Endothelial cell of umbilical vein (primary cell): ENCODE measurements at regions not wholly inside any gene's neighbourhood (a gene's known extent, or its start where the extent isn't known, plus 50 kb on each side); places are given as distances from the start of the nearest gene placed in this dataset.

Source experiments
- BruUV-seq: library from RNA; stranded (reverse); fragments of 400-500 nt; replicated peaks from 2 replicates; lab custom pipeline; 2021; lab: Mats Ljungman, UMichigan
- CTCF ChIA-PET: fragments of 300-600, 350-600 bp; sonication (Branson Sonifier 250); formaldehyde crosslinking; loops from one replicate; lab custom pipeline; 2021; ENCODE audit warnings: antibody characterized with exemption, inconsistent platforms; lab: Charles Lee
- POLR2A ChIA-PET: fragments of 300-600, 350-600 bp; sonication (Branson Sonifier 250); formaldehyde crosslinking; loops from one replicate; lab custom pipeline; 2021; ENCODE audit warnings: antibody characterized with exemption, inconsistent platforms; lab: Charles Lee
- DNase-seq: peaks from one replicate; pipeline ENCODE4 v3.0.0-alpha.2; 2011; ENCODE audit warnings: low read depth, low spot score
- FAIRE-seq: peaks from 2 replicates; lab custom pipeline; 2011; peaks lifted over from hg19 to GRCh38; lab: Jason Lieb, UNC
- H2AFZ ChIP-seq: 2 replicates; pipeline ENCODE4 v1.6.0; 2012; ENCODE audit warnings: low read depth, low read length, control low read depth, inconsistent platforms
- H3K27ac ChIP-seq: 2 replicates; pipeline ENCODE4 v1.5.1; 2011; ENCODE audit warnings: low read depth, mild to moderate bottlenecking, control low read depth, low read length, moderate library complexity; ENCODE audit not compliant: insufficient read depth
- H3K27me3 ChIP-seq, 2 experiments: 2 replicates each; pipeline versions ENCODE4 v1.6.0 to v1.6.1; 2011; ENCODE audit warnings: low read length in 2 of 2, mixed read lengths in 1 of 2; ENCODE audit not compliant: control insufficient read depth in 2 of 2, insufficient read depth in 2 of 2
- H3K36me3 ChIP-seq, 2 experiments: 2 replicates in 1 of 2; 3 replicates in 1 of 2; pipeline ENCODE4 v1.5.1; 2011; ENCODE audit warnings: low read length in 2 of 2, mild to moderate bottlenecking in 1 of 2, moderate library complexity in 1 of 2; ENCODE audit not compliant: control insufficient read depth in 2 of 2, insufficient read depth in 2 of 2; ENCODE audit errors: extremely low read depth in 1 of 2
- H3K4me1 ChIP-seq: 3 replicates; pipeline ENCODE4 v1.5.1; 2011; ENCODE audit warnings: mild to moderate bottlenecking, low read length; ENCODE audit not compliant: control insufficient read depth, insufficient read depth; ENCODE audit errors: extremely low read depth
- H3K4me2 ChIP-seq: 2 replicates; pipeline ENCODE4 v1.6.1; 2011; ENCODE audit warnings: low read length, control low read depth, mixed read lengths; ENCODE audit not compliant: insufficient read depth
- H3K4me3 ChIP-seq, 3 experiments: fragments of 200-600 bp in 1 of 3; sonication (generic), shearing (Covaris generic) in 1 of 3; replicated peaks in 1 of 3; 2 replicates each; pipeline ENCODE4 v1.5.1; 2011 to 2016; ENCODE audit warnings: control low read depth in 3 of 3, low read length in 3 of 3, mild to moderate bottlenecking in 2 of 3, inconsistent platforms in 1 of 3, low read depth in 1 of 3, moderate library complexity in 1 of 3; ENCODE audit not compliant: insufficient read depth in 1 of 3
- H3K79me2 ChIP-seq: 2 replicates; pipeline ENCODE4 v1.6.0; 2012; ENCODE audit warnings: low read length, inconsistent platforms; ENCODE audit not compliant: control insufficient read depth, insufficient read depth
- H3K9ac ChIP-seq: replicated peaks from 2 replicates; pipeline ENCODE3; 2011; ENCODE audit warnings: low read length, control low read depth; ENCODE audit not compliant: insufficient read depth; ENCODE audit errors: extremely low read depth
- H3K9me1 ChIP-seq: replicated peaks from 3 replicates; pipeline ENCODE4 v1.6.0; 2011; ENCODE audit warnings: mild to moderate bottlenecking, low read length; ENCODE audit not compliant: control insufficient read depth, insufficient read depth; ENCODE audit errors: extremely low read depth
- H3K9me3 ChIP-seq: replicated peaks from 2 replicates; pipeline ENCODE4 v1.5.1; 2012; ENCODE audit warnings: low read length, inconsistent platforms; ENCODE audit not compliant: control insufficient read depth, insufficient read depth
- H4K20me1 ChIP-seq: replicated peaks from 2 replicates; pipeline ENCODE3; 2011; ENCODE audit warnings: mild to moderate bottlenecking, low read length; ENCODE audit not compliant: control insufficient read depth, insufficient read depth; ENCODE audit errors: extremely low read depth
- CTCF ChIP-seq, 2 donors: IDR thresholded peaks; 1 replicate in 1 of 2; 2 replicates in 1 of 2; pipeline ENCODE4 v1.5.1; 2011; ENCODE audit warnings: low read length in 2 of 2, mild to moderate bottlenecking in 2 of 2, moderate library complexity in 2 of 2, control low read depth in 1 of 2, inconsistent platforms in 1 of 2, low read depth in 1 of 2; ENCODE audit not compliant: insufficient read depth in 1 of 2; ENCODE audit errors: extremely low read depth in 1 of 2
- EZH2 ChIP-seq: IDR thresholded peaks from 2 replicates; pipeline ENCODE4 v1.6.1; 2012; ENCODE audit warnings: borderline replicate concordance, low read depth, mild to moderate bottlenecking, moderate library complexity, low read length, inconsistent platforms; ENCODE audit not compliant: severe bottlenecking
- FOS ChIP-seq: IDR thresholded peaks from 2 replicates; pipeline ENCODE4 v1.6.1; 2011; ENCODE audit warnings: mild to moderate bottlenecking, low read length, moderate library complexity, borderline replicate concordance; ENCODE audit not compliant: insufficient read depth
- GATA2 ChIP-seq: IDR thresholded peaks from 2 replicates; pipeline ENCODE4 v1.7.0; 2011; ENCODE audit warnings: low read depth, mild to moderate bottlenecking, moderate library complexity, mixed read lengths, low read length; ENCODE audit not compliant: insufficient read length, insufficient read depth
- JUN ChIP-seq: IDR thresholded peaks from 2 replicates; pipeline ENCODE4 v1.6.1; 2011; ENCODE audit warnings: borderline replicate concordance, low read depth; ENCODE audit not compliant: insufficient read length, insufficient read depth
- MAX ChIP-seq: IDR thresholded peaks from 2 replicates; pipeline ENCODE4 v1.6.1; 2011; ENCODE audit not compliant: insufficient read depth, insufficient read length
- MYC ChIP-seq: IDR thresholded peaks from one replicate; pipeline ENCODE4 v1.6.1; 2011; ENCODE audit warnings: mild to moderate bottlenecking, low read depth, low read length
- POLR2A ChIP-seq: IDR thresholded peaks from 2 replicates; pipeline ENCODE4 v1.6.1; 2012; ENCODE audit warnings: low read depth, mild to moderate bottlenecking, control low read depth, low read length
- POLR2AphosphoS5 ChIP-seq: IDR thresholded peaks from 2 replicates; pipeline ENCODE4 v1.6.1; 2012; ENCODE audit warnings: low read depth, mild to moderate bottlenecking, control low read depth, low read length, moderate library complexity; ENCODE audit not compliant: insufficient read depth
- dilution Hi-C: fragments of 300-500 bp; cut with MboI; formaldehyde crosslinking; loops from one replicate; pipeline ENCODE4 v1.15.0; 2019; ENCODE audit warnings: low sequenced_read_pairs; ENCODE audit not compliant: extremely low pct_ligation_motif_present
- intact Hi-C: fragments of 100-400 bp; cut with micrococcal nuclease; formaldehyde crosslinking; loops from one replicate; pipeline ENCODE4 v1.10.0; 2022

- intact Hi-C loops, result no loop called here
- no peak for FAIRE-seq
- H3K9me1 ChIP-seq, result no peaks in the 10 kb centered on the region
These were observed 338.7 kb downstream of the BRD1 start for GRCh38 chr22:49488943-49489342.

More at GRCh38 chr22:49488943-49489342, 338.7 kb downstream of the BRD1 start:
- ChIA-PET CTCF (no interaction called here), POLR2A (no interaction called here)
- Histone ChIP-seq H4K20me1 (no peaks in the 10 kb centered on the region), H3K4me3 (no peak overlapping the region), H3K36me3 (no peaks in the 10 kb centered on the region), H3K79me2 (no peaks in the 10 kb centered on the region), H3K4me1 (no peaks in the 10 kb centered on the region), H3K27me3 (no peaks in the 10 kb centered on the region), H3K9me3 (peaks cover 2% of the 10 kb centered on the region), H3K9ac (no peak overlapping the region), H3K27ac (no peak overlapping the region), H3K4me2 (no peak overlapping the region), H2AFZ (no peak overlapping the region)
- TF ChIP-seq CTCF (IDR thresholded peaks at IDR 0.05; ENCODE audit: extremely low read depth in 1 of 2, insufficient read depth in 1 of 2, low read depth in 1 of 2, low read length in 2 of 2) (no peak), POLR2A (no peak), MYC (no peak), GATA2 (no peak), JUN (no peak), POLR2AphosphoS5 (no peak), MAX (no peak), EZH2 (no peak), FOS (no peak)
- no peak for DNase-seq
- dilution Hi-C loops, result no loop called here
- BruUV-seq, result no TSS peak
